Tibial artery (tissue), 4 donors: ENCODE measurements at regions not wholly inside any gene's neighbourhood (a gene's known extent, or its start where the extent isn't known, plus 50 kb on each side); places are given as distances from the start of the nearest gene placed in this dataset.

Source experiments
- DNase-seq, 2 donors: peaks; one replicate each; pipeline ENCODE4 v3.0.0-alpha.2; 2019
- H3K27ac ChIP-seq, 2 donors: fragments of 200-600 bp; sonication (generic) in 1 of 2; 1 replicate in 1 of 2; 2 replicates in 1 of 2; pipeline ENCODE4 v1.5.1; 2018 to 2019; ENCODE audit warnings: mild to moderate bottlenecking in 1 of 2
- H3K27me3 ChIP-seq, 2 donors: fragments of 200-600 bp; sonication (generic) in 1 of 2; one replicate each; pipeline versions ENCODE4 v1.5.1 to v1.6.0; 2016 to 2019
- H3K36me3 ChIP-seq, 3 donors: fragments of 200-600 bp; sonication (generic) in 2 of 3; one replicate each; pipeline ENCODE4 v1.5.1; 2016 to 2019; ENCODE audit warnings: mild to moderate bottlenecking in 2 of 3
- H3K4me1 ChIP-seq, 4 donors: fragments of 200-600 bp; sonication (generic) in 2 of 4; 1 replicate in 3 of 4; 2 replicates in 1 of 4; pipeline ENCODE4 v1.5.1; 2016 to 2019
- H3K4me3 ChIP-seq, 2 donors: fragments of 200-600 bp; sonication (generic) in 1 of 2; 1 replicate in 1 of 2; 2 replicates in 1 of 2; pipeline ENCODE4 v1.5.1; 2018 to 2019; ENCODE audit warnings: mild to moderate bottlenecking in 2 of 2
- H3K9me3 ChIP-seq, 3 donors: fragments of 200-600 bp; sonication (generic) in 1 of 3; one replicate each; pipeline ENCODE4 v1.5.1; 2016 to 2019
- intact Hi-C: fragments of 100-400 bp; cut with DNase I; formaldehyde crosslinking; loops from one replicate; pipeline ENCODE4 v1.15.0; 2023; ENCODE audit warnings: low total_unique reads
- TF ChIP-seq, protein P1 (sequence below), 2 experiments: fragments of 200-600 bp in 1 of 2; fragments of 450-650 bp in 1 of 2; IDR thresholded peaks; one replicate each; pipeline ENCODE4 v1.5.1; 2017 to 2019; ENCODE audit warnings: antibody characterized with exemption in 2 of 2, mild to moderate bottlenecking in 1 of 2, moderate library complexity in 1 of 2

DNA sequence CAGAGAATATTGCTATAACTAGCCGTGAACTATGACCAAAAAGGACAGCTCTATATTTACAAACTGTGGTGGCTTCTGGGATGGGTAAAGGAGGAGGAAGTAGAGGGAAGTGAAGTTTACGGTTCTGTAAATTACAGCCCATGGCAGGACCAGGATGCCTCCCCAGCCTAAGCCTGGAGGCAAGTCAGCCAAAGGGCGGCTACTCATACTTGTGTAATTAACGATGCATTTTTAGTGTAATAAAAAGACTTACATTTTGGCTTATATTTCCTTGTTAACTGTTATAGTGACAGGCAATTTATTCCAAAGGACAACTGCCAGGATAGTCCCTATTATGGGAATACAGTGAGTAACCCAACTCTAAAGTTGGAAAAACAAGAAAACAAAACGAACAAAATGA is 139.9 kb upstream of the OTUD4 start:
- no peak overlapping the region for H3K4me3 ChIP-seq
- TF ChIP-seq, protein P1, sequence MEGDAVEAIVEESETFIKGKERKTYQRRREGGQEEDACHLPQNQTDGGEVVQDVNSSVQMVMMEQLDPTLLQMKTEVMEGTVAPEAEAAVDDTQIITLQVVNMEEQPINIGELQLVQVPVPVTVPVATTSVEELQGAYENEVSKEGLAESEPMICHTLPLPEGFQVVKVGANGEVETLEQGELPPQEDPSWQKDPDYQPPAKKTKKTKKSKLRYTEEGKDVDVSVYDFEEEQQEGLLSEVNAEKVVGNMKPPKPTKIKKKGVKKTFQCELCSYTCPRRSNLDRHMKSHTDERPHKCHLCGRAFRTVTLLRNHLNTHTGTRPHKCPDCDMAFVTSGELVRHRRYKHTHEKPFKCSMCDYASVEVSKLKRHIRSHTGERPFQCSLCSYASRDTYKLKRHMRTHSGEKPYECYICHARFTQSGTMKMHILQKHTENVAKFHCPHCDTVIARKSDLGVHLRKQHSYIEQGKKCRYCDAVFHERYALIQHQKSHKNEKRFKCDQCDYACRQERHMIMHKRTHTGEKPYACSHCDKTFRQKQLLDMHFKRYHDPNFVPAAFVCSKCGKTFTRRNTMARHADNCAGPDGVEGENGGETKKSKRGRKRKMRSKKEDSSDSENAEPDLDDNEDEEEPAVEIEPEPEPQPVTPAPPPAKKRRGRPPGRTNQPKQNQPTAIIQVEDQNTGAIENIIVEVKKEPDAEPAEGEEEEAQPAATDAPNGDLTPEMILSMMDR (IDR thresholded peaks at IDR 0.05): no peak
- H3K27me3 ChIP-seq: no peaks in the 10 kb centered on the region
- intact Hi-C loops: no loop called here
- no peaks in the 10 kb centered on the region for H3K4me1 ChIP-seq
- H3K9me3 ChIP-seq: no peaks in the 10 kb centered on the region
- no peak for DNase-seq
- H3K27ac ChIP-seq: no peak overlapping the region
- no peaks in the 10 kb centered on the region for H3K36me3 ChIP-seq

DNA sequence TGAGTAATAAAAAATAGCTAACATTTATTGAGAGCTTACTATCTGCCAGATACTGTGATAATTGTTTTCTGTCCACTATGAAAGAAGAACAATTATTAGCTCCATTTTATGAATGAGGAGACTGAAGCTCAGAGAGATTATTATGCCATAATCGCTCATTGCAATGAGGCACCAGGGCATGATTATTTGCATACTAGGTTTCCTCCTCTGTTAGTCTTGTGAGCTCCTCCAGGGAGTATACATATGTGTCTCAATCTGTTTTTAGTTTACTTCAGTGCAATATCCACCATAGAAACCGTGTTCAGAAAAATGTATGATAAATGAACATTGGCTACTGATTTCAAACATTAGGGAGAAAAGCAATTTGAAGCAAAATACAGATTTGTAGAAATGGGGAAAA is 139.4 kb upstream of the OTUD4 start:
- Histone ChIP-seq H3K4me3 (no peak overlapping the region), H3K27me3 (no peaks in the 10 kb centered on the region), H3K27ac (no peak overlapping the region), H3K36me3 (no peaks in the 10 kb centered on the region), H3K9me3 (no peaks in the 10 kb centered on the region), H3K4me1 (no peaks in the 10 kb centered on the region)
- intact Hi-C loops: no loop called here
- TF ChIP-seq, protein P1 (IDR thresholded peaks at IDR 0.05): no peak
- DNase-seq: no peak

DNA sequence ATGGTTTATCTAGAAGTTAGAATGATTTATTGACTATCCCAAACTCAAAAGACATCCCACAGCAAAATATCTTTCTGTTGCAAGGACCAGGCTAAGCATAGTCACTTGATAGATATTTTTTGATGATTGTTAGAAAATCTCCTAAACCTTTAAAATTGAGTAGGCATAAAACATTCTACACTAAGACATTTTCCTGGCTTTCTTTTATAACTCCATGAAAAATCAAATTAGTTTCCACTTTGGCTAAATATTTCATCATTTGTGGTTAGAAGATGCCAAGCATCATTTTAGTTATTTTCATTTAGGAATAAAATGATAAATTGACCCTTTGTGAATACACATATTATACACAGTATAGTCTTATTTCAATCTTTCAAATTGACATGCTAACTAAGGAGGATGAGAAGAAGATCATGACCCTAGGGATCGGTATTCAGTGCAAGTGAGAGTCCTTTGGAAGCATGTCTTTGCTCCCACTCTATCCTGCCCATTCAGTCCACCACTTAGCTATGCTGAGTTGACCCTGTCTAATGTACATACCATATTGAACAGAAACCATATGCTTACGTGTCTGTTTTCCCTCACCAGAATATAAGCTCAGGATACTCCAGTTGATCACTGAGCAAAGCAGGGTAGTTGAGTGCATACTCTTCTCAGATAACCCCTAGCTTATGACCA is 136.6 kb upstream of the OTUD4 start:
- DNase-seq: no peak
- no peaks in the 10 kb centered on the region for H3K36me3 ChIP-seq
- H3K9me3 ChIP-seq: peaks cover 0 to 4% (median 0%) of the 10 kb centered on the region in 3 donors
- H3K4me3 ChIP-seq: no peak overlapping the region
- no peaks in the 10 kb centered on the region for H3K27me3 ChIP-seq
- TF ChIP-seq, protein P1 (IDR thresholded peaks at IDR 0.05): no peak
- no peaks in the 10 kb centered on the region for H3K4me1 ChIP-seq
- H3K27ac ChIP-seq: no peak overlapping the region
- intact Hi-C loops: no loop called here

DNA sequence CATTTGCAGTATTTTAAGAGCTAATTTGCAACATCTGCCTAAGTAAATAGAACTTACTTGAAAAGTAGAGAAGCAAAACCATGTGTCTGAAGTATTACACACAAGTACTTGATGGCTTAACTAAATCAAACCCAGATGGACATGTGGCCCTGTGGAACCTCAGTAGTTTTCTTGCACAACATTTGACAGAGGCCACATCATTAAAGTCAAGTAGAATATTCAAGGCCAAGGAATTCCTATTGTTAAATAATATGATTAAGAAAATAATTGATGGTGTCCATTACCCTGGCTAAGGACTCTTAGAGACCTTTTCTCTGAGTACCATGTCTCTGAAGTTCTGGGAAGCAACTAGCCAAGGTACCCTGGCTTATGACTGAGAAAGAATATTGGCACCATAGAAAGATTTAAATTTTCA is 135.4 kb upstream of the OTUD4 start:
- TF ChIP-seq, protein P1 (IDR thresholded peaks at IDR 0.05): no peak
- no peaks in the 10 kb centered on the region for H3K27me3 ChIP-seq
- H3K36me3 ChIP-seq: no peaks in the 10 kb centered on the region
- intact Hi-C loops: no loop called here
- no peak overlapping the region for H3K4me3 ChIP-seq
- DNase-seq: no peak
- no peak overlapping the region for H3K27ac ChIP-seq
- no peaks in the 10 kb centered on the region for H3K4me1 ChIP-seq
- peaks cover 0 to 4% (median 0%) of the 10 kb centered on the region in 3 donors for H3K9me3 ChIP-seq

DNA sequence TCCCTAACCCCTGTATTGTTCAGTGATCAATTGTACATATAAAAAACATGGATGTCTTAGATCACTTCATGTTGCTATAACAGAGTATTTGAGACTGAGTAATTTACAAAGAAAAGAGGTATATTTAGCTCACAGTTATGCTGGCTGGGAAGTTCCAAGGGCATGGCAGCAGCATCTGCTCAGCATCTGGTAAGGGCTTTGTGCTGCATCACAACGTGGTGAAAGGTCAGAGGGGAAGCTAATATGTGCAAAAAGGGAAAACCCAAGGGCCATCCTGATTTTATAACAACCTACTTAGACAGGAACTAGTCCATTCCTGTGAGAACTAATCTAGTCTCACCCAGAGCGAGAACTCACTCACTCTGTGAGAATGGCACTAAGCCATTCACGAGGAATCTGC is 128.2 kb upstream of the OTUD4 start:
- TF ChIP-seq, protein P1 (IDR thresholded peaks at IDR 0.05): no peak
- DNase-seq: no peak
- Histone ChIP-seq H3K4me1 (no peaks in the 10 kb centered on the region), H3K4me3 (no peak overlapping the region), H3K27me3 (no peaks in the 10 kb centered on the region), H3K9me3 (no peaks in the 10 kb centered on the region), H3K27ac (no peak overlapping the region), H3K36me3 (no peaks in the 10 kb centered on the region)
- intact Hi-C loops: no loop called here
